HCT116 (cell line): ENCODE measurements at regions not wholly inside any gene's neighbourhood (a gene's known extent, or its start where the extent isn't known, plus 50 kb on each side); places are given as distances from the start of the nearest gene placed in this dataset.

Experiments used
- ATAC-seq: fragments of 200-7000 bp; cut with Tn5 transposase; 2 replicates; pipeline ENCODE4 v1.9.1; 2020; ENCODE audit warnings: mild to moderate bottlenecking, moderate library complexity
- BruUV-seq: library from RNA; stranded (reverse); fragments of 400-500 nt; replicated peaks from 2 replicates; lab custom pipeline; 2021; lab: Mats Ljungman, UMichigan
- CTCF ChIA-PET: fragments of 300-600 bp; sonication (Branson Sonifier 250); formaldehyde crosslinking; loops from one replicate; lab custom pipeline; 2021; ENCODE audit warnings: antibody characterized with exemption; lab: Charles Lee
- POLR2A ChIA-PET: fragments of 300-600, 350-600 bp; sonication (Branson Sonifier 250); formaldehyde crosslinking; loops from one replicate; lab custom pipeline; 2021; ENCODE audit warnings: antibody characterized with exemption; lab: Charles Lee
- RAD21 ChIA-PET, 2 experiments: fragments of 300-600 bp; sonication (Branson Sonifier 250); formaldehyde crosslinking; loops; one replicate each; lab custom pipeline; 2023; ENCODE audit warnings: low total read pairs in 2 of 2; ENCODE audit not compliant: uncharacterized antibody in 2 of 2, unreplicated experiment in 2 of 2, low non-redundant PET in 1 of 2; lab: Charles Lee
- DNase-seq: peaks from one replicate; pipeline ENCODE4 v3.0.0-alpha.2; 2010; ENCODE audit warnings: low read depth, low spot score
- H2AFZ ChIP-seq: fragments of 200-600 bp; shearing (Covaris generic), sonication (generic); 2 replicates; pipeline ENCODE4 v1.6.1; 2017; ENCODE audit warnings: low read depth, mixed run types, mixed read lengths, antibody characterized with exemption, low read length; ENCODE audit not compliant: poor library complexity, severe bottlenecking
- H3K27ac ChIP-seq: 2 replicates; pipeline ENCODE4 v1.5.1; 2012; ENCODE audit warnings: low read depth, low read length
- H3K27me3 ChIP-seq: fragments of 200-600 bp; sonication (generic); 2 replicates; pipeline ENCODE4 v1.6.1; 2016; ENCODE audit warnings: mixed run types, low read length, mixed read lengths; ENCODE audit not compliant: insufficient read depth
- H3K36me3 ChIP-seq, 2 experiments: fragments of 200-500 bp in 1 of 2; fragments of 200-600 bp in 1 of 2; sonication (Bioruptor generic) in 1 of 2; sonication (generic) in 1 of 2; 2 replicates each; pipeline versions ENCODE4 v1.5.1 to v1.6.1; 2014 to 2016; ENCODE audit warnings: low read length in 2 of 2, inconsistent platforms in 1 of 2, mixed read lengths in 1 of 2, mixed run types in 1 of 2; ENCODE audit not compliant: insufficient read depth in 2 of 2, control insufficient read depth in 1 of 2
- H3K4me1 ChIP-seq, 2 experiments: fragments of 200-600 bp in 1 of 2; sonication (generic) in 1 of 2; 2 replicates each; pipeline versions ENCODE4 v1.5.1 to v1.6.1; 2012 to 2017; ENCODE audit warnings: low read length in 2 of 2, inconsistent platforms in 1 of 2, mild to moderate bottlenecking in 1 of 2, mixed read lengths in 1 of 2, mixed run types in 1 of 2, moderate library complexity in 1 of 2; ENCODE audit not compliant: insufficient read depth in 2 of 2, control insufficient read depth in 1 of 2
- H3K4me2 ChIP-seq: fragments of 200-600 bp; sonication (generic); 2 replicates; pipeline ENCODE4 v1.6.1; 2017; ENCODE audit warnings: mixed run types, low read length, mixed read lengths
- H3K4me3 ChIP-seq, 2 experiments: fragments of 200-600 bp in 1 of 2; sonication (generic) in 1 of 2; replicated peaks in 1 of 2; 2 replicates each; pipeline ENCODE4 v1.5.1; 2011 to 2016; ENCODE audit warnings: low read length in 2 of 2, control low read depth in 1 of 2, low read depth in 1 of 2, mild to moderate bottlenecking in 1 of 2, mixed read lengths in 1 of 2, mixed run types in 1 of 2
- H3K79me2 ChIP-seq: fragments of 200-600 bp; sonication (generic); 2 replicates; pipeline ENCODE4 v1.6.1; 2017; ENCODE audit warnings: mild to moderate bottlenecking, mixed run types, low read length, moderate library complexity, mixed read lengths; ENCODE audit not compliant: insufficient read depth
- H3K9ac ChIP-seq: fragments of 200-600 bp; sonication (generic); 2 replicates; pipeline ENCODE4 v1.6.1; 2016; ENCODE audit warnings: low read length, mixed read lengths
- H3K9me2 ChIP-seq: fragments of 200-600 bp; sonication (generic), shearing (Covaris generic); 2 replicates; pipeline ENCODE4 v1.6.1; 2017; ENCODE audit warnings: mixed run types, mild to moderate bottlenecking, moderate library complexity; ENCODE audit not compliant: insufficient read depth
- H3K9me3 ChIP-seq, 2 experiments: fragments of 200-500 bp in 1 of 2; fragments of 200-600 bp in 1 of 2; sonication (Bioruptor generic) in 1 of 2; sonication (generic) in 1 of 2; 2 replicates each; pipeline ENCODE4 v1.6.1; 2014 to 2017; ENCODE audit warnings: low read length in 2 of 2, mixed read lengths in 2 of 2, inconsistent platforms in 1 of 2, low read depth in 1 of 2, mild to moderate bottlenecking in 1 of 2, mixed run types in 1 of 2, moderate library complexity in 1 of 2; ENCODE audit not compliant: control insufficient read depth in 1 of 2, insufficient read depth in 1 of 2
- H4K20me1 ChIP-seq: fragments of 200-600 bp; sonication (generic), shearing (Covaris generic); 2 replicates; pipeline ENCODE4 v1.6.1; 2017; ENCODE audit warnings: mixed run types, mild to moderate bottlenecking, moderate library complexity; ENCODE audit not compliant: insufficient read depth
- CEBPB ChIP-seq: IDR thresholded peaks from 2 replicates; pipeline ENCODE4 v1.6.1; 2012; ENCODE audit warnings: low read depth
- ELF1 ChIP-seq: IDR thresholded peaks from 2 replicates; pipeline ENCODE4 v1.6.1; 2012; ENCODE audit warnings: low read depth, borderline replicate concordance
- FOSL1 ChIP-seq: IDR thresholded peaks from 2 replicates; pipeline ENCODE4 v1.6.1; 2012; ENCODE audit warnings: low read depth
- JUND ChIP-seq: IDR thresholded peaks from 2 replicates; pipeline ENCODE4 v1.6.1; 2012
- MAX ChIP-seq: IDR thresholded peaks from 2 replicates; pipeline ENCODE4 v1.6.1; 2012
- POLR2A ChIP-seq: IDR thresholded peaks from 2 replicates; pipeline ENCODE4 v1.7.0; 2011; ENCODE audit warnings: borderline replicate concordance; ENCODE audit not compliant: insufficient read depth, insufficient read length; ENCODE audit errors: extremely low read depth
- RAD21 ChIP-seq: IDR thresholded peaks from 2 replicates; pipeline ENCODE4 v1.6.1; 2012; ENCODE audit warnings: low read depth, mild to moderate bottlenecking
- REST ChIP-seq: IDR thresholded peaks from 2 replicates; pipeline ENCODE4 v1.6.1; 2012; ENCODE audit warnings: low read depth
- SIN3A ChIP-seq: IDR thresholded peaks from 2 replicates; pipeline ENCODE4 v1.6.1; 2012; ENCODE audit warnings: low read depth
- SP1 ChIP-seq: IDR thresholded peaks from 2 replicates; pipeline ENCODE4 v1.6.1; 2012; ENCODE audit warnings: low read depth
- SRF ChIP-seq: IDR thresholded peaks from 2 replicates; pipeline ENCODE4 v1.6.1; 2012; ENCODE audit warnings: low read depth
- YY1 ChIP-seq: IDR thresholded peaks from 2 replicates; pipeline ENCODE4 v1.6.1; 2011; ENCODE audit warnings: low read length, low read depth, moderate library complexity, mild to moderate bottlenecking; ENCODE audit not compliant: insufficient replicate concordance; ENCODE audit errors: extremely low read depth
- ZBTB33 ChIP-seq: IDR thresholded peaks from 2 replicates; pipeline ENCODE4 v1.6.1; 2011; ENCODE audit warnings: mild to moderate bottlenecking, low read length, moderate library complexity; ENCODE audit not compliant: insufficient replicate concordance; ENCODE audit errors: extremely low read depth
- ZNF274 ChIP-seq: fragments of 200-500 bp; sonication (Bioruptor generic); IDR thresholded peaks from 2 replicates; pipeline ENCODE4 v1.6.1; 2014; ENCODE audit warnings: mild to moderate bottlenecking, low read depth, low read length, inconsistent platforms
- intact Hi-C: fragments of 100-400 bp; cut with micrococcal nuclease; formaldehyde crosslinking; loops from 2 replicates; pipeline ENCODE4 v1.10.0; 2022

GRCh38 chr12:77237896-77238295 lies 172.5 kb upstream of the E2F7 start (continued):
- TF ChIP-seq REST (no peak), ELF1 (no peak)

- Histone ChIP-seq H3K9ac (no peak overlapping the region), H3K27ac (no peak overlapping the region), H3K27me3 (no peaks in the 10 kb centered on the region), H3K36me3 (no peaks in the 10 kb centered on the region), H3K4me1 (no peaks in the 10 kb centered on the region), H3K9me3 (no peaks in the 10 kb centered on the region), H3K4me3 (no peak overlapping the region), H3K79me2 (no peaks in the 10 kb centered on the region), H4K20me1 (no peaks in the 10 kb centered on the region), H3K4me2 (no peak overlapping the region), H2AFZ (no peak overlapping the region), H3K9me2 (no peaks in the 10 kb centered on the region)
- DNase-seq, result no peak
- intact Hi-C loops, result no loop called here
- POLR2A ChIA-PET, result no interaction called here
- BruUV-seq, result no TSS peak
- RAD21 ChIA-PET, result no interaction called here
- TF ChIP-seq POLR2A (no peak), ZNF274 (no peak), RAD21 (no peak), JUND (no peak), SRF (no peak), YY1 (no peak), MAX (no peak), SP1 (no peak), REST (no peak), SIN3A (no peak), FOSL1 (no peak), ZBTB33 (no peak), CEBPB (no peak), ELF1 (no peak)
- CTCF ChIA-PET, result no interaction called here
- ATAC-seq, result no peak
These were observed 170.7 kb upstream of the E2F7 start for GRCh38 chr12:77236066-77236465.
